ENCODE measurements at regions not wholly inside any gene's neighbourhood (a gene's known extent, or its start where the extent isn't known, plus 50 kb on each side); places are given as distances from the start of the nearest gene placed in this dataset.

- Histone ChIP-seq H3K27ac (ENCODE audit: insufficient read length, low read depth, low read length) (no peak overlapping the region), H3K79me2 (ENCODE audit: insufficient read depth, low read length) (no peaks in the 10 kb centered on the region), H3K23ac (ENCODE audit: insufficient read length, low read depth, low read length) (no peak overlapping the region), H2BK120ac (ENCODE audit: low read depth, low read length, poor library complexity, severe bottlenecking) (no peak overlapping the region), H3K23me2 (ENCODE audit: insufficient read length, low read depth, low read length, poor library complexity, severe bottlenecking) (no peaks in the 10 kb centered on the region), H2BK12ac (ENCODE audit: insufficient read length, low read depth, low read length) (no peak overlapping the region), H3K4me1 (ENCODE audit: insufficient read depth, low read length) (no peaks in the 10 kb centered on the region), H3K4ac (ENCODE audit: low read depth, low read length) (no peak overlapping the region), H3T11ph (ENCODE audit: low read length) (no peak overlapping the region), H3K4me2 (ENCODE audit: insufficient read depth, insufficient read length, low read length) (no peak overlapping the region), H2BK5ac (ENCODE audit: insufficient read length, low read length) (no peak overlapping the region), H4K91ac (ENCODE audit: insufficient read length, low read depth, low read length) (no peak overlapping the region), H3K9me3 (ENCODE audit: control insufficient read depth, low read depth, low read length) (no peaks in the 10 kb centered on the region), H3K18ac (ENCODE audit: insufficient read length, low read depth, low read length) (no peak overlapping the region), H3K56ac (ENCODE audit: insufficient read length, low read depth, low read length) (no peak overlapping the region), H4K20me1 (ENCODE audit: control insufficient read depth, insufficient read depth, insufficient read length) (no peaks in the 10 kb centered on the region), H3K79me1 (ENCODE audit: insufficient read depth, low read depth, low read length, poor library complexity, severe bottlenecking) (no peaks in the 10 kb centered on the region), H2BK15ac (ENCODE audit: low read depth, low read length) (no peak overlapping the region), H2AK5ac (ENCODE audit: insufficient read length, low read length) (no peak overlapping the region), H4K8ac (replicated peaks; ENCODE audit: insufficient read length, low read depth, low read length) (no peak overlapping the region), H2AFZ (ENCODE audit: low read length) (no peak overlapping the region), H2BK20ac (ENCODE audit: low read depth, low read length, poor library complexity, severe bottlenecking) (no peak overlapping the region), H3K14ac (ENCODE audit: insufficient read depth, low read length) (no peak overlapping the region), H3K27me3 (ENCODE audit: insufficient read depth, low read length) (no peaks in the 10 kb centered on the region), H3K9ac (ENCODE audit: extremely low read depth, insufficient read length, low read length) (no peak overlapping the region), H4K5ac (ENCODE audit: insufficient read length, low read depth, low read length) (no peak overlapping the region)
- no peaks in the 10 kb centered on the region; the same call in none of the 2 replicates for H3K27me3 Mint-ChIP-seq (ENCODE audit: low read depth)
- no peaks in the 10 kb centered on the region for H3K36me3 Mint-ChIP-seq (ENCODE audit: insufficient read depth in 1 of 3, low read depth in 3 of 3)
- no peak overlapping the region for H3K4me3 Mint-ChIP-seq
- WGBS (ENCODE audit: extremely low coverage, insufficient read length, low lambda C conversion rate): no CpG with 5 or more reads among the region's 2 CpGs
- H3K27ac Mint-ChIP-seq: no peak overlapping the region
- H3K4me1 Mint-ChIP-seq: peaks cover 19 to 26% of the 10 kb centered on the region in 2 experiments
- H3K9me3 Mint-ChIP-seq: no peaks in the 10 kb centered on the region
- no peak for TF ChIP-seq CTCF (conservative IDR thresholded peaks at IDR 0.05)
- no peak for DNase-seq
Observed at GRCh38 chr13:50149214-50149613, 134.0 kb downstream of the KCNRG start.

Data from H9 (cell line).